RWPE1 (cell line): ENCODE measurements at regions not wholly inside any gene's neighbourhood (a gene's known extent, or its start where the extent isn't known, plus 50 kb on each side); places are given as distances from the start of the nearest gene placed in this dataset.
"Not testable (repeated sequence)": the region's sequence is repeated elsewhere in the genome, so short reads cannot be mapped to it uniquely, and the experiment has no call there.

Source experiments
- CTCF ChIA-PET: fragments of 350-600 bp; sonication (Branson Sonifier 250); formaldehyde crosslinking; extraction: SDS; loops from one replicate; lab custom pipeline; 2021; lab: Yijun Ruan, JAX
- POLR2A ChIA-PET: fragments of 400-600 bp; formaldehyde crosslinking; extraction: SDS; loops from one replicate; lab custom pipeline; 2020; ENCODE audit warnings: antibody characterized with exemption; ENCODE audit not compliant: low non-redundant PET; lab: Yijun Ruan, JAX
- DNase-seq: peaks from one replicate; pipeline ENCODE4 v3.0.0; 2012; ENCODE audit warnings: low spot score
- H3K27ac ChIP-seq: fragments of 450-650 bp; 2 replicates; pipeline ENCODE4 v1.5.1; 2017
- TF ChIP-seq, protein P1 (sequence below): fragments of 450-650 bp; conservative IDR thresholded peaks from 2 replicates; pipeline ENCODE4 v1.5.1; 2017; ENCODE audit warnings: low read depth, mild to moderate bottlenecking

DNA sequence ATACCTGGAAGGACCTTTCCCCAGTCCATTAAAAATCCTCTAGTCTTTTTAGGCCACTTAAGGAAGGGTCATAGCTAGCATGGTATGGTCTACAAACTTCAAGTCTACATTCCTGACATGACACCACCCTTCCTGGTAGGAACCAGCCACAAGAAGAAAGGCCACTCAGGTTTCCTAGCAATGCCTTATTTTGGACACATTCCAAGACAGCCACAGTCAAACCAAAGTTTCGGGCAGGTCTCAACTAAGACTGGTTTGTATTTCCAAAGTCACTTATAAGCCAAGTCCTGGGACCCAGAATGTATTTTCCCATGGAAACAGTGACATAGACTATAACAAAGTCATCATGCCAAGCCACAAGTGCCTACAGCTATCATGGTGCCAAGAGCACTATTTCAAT is 50.6 kb upstream of the SLC44A3 start:
- ChIA-PET POLR2A (no interaction called here), CTCF (no interaction called here)
- DNase-seq, result no peak
- TF ChIP-seq, protein P1, sequence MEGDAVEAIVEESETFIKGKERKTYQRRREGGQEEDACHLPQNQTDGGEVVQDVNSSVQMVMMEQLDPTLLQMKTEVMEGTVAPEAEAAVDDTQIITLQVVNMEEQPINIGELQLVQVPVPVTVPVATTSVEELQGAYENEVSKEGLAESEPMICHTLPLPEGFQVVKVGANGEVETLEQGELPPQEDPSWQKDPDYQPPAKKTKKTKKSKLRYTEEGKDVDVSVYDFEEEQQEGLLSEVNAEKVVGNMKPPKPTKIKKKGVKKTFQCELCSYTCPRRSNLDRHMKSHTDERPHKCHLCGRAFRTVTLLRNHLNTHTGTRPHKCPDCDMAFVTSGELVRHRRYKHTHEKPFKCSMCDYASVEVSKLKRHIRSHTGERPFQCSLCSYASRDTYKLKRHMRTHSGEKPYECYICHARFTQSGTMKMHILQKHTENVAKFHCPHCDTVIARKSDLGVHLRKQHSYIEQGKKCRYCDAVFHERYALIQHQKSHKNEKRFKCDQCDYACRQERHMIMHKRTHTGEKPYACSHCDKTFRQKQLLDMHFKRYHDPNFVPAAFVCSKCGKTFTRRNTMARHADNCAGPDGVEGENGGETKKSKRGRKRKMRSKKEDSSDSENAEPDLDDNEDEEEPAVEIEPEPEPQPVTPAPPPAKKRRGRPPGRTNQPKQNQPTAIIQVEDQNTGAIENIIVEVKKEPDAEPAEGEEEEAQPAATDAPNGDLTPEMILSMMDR, result no peak
- H3K27ac ChIP-seq, result no peak overlapping the region

DNA sequence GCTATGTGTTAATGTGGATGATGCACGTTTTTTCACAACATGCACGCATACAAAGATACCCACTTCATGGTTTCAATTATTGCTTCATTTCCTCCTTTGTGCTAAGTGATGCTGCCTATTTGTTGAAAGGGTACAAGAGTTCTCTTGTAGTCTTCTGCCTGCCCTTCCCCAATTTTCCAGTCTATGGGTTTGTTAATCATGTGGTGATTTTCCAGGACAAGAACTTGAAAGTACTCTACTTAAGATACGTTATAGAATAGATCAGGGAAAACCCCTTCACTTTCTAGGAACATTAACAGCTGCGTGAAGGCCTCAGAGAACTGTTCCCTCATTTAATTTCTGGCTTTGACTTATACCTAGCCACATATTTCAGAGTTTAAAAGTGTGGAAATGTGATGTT is 52.1 kb upstream of the SLC44A3 start:
- TF ChIP-seq, protein P1, result no peak
- POLR2A ChIA-PET, result no interaction called here
- no peak for DNase-seq
- H3K27ac ChIP-seq, result no peak overlapping the region
- CTCF ChIA-PET, result no interaction called here

DNA sequence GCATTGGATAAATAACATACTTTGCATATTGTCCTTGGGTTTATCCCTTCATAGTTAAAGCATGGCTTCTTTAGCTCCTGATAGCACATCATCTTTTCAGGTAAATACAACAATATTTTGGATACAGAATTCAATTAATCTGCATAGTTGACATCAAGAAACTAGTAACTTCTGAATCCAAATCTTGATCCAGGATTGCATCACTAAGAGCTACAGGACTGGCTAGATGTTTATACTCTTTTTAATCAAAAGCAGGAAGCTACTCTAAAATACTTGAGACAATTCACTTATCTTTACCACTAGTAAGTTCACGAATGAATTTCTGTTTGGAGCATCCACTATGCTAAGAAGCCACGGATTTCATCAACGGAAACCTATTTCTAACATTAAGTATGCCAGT is 54.2 kb upstream of the SLC44A3 start:
- TF ChIP-seq, protein P1, result no peak
- CTCF ChIA-PET, result interaction anchor here (0.6 kb wide), 1 partner anchor 88 kb away, joined by 3 read pairs; no protein-coding TSS in a partner anchor
- no peak overlapping the region for H3K27ac ChIP-seq
- no peak for DNase-seq
- POLR2A ChIA-PET, result interaction anchor here (0.5 kb wide), 1 partner anchor 235 kb away, joined by 3 read pairs; no protein-coding TSS in a partner anchor

DNA sequence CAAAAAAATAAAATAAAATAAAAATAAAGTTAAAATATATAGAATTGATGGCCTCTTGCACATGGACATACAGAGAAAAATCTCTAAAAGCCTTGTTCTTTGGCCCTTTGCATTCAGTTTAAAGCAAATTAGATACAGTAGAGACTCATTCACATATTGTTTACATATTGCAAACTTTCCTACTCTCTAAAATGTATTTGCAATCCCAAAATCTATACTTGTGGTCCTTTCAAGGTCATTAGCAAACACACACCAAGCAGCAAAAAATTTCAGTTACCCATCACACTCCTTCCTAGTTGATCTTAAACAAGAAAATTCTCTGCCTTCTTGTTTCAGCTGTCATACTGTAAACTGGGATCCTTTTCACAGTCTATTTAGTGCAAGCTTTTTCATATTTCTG is 61.0 kb upstream of the SLC44A3 start:
- no peak for DNase-seq
- TF ChIP-seq, protein P1, result no peak
- ChIA-PET CTCF (no interaction called here), POLR2A (no interaction called here)
- no peak overlapping the region for H3K27ac ChIP-seq

DNA sequence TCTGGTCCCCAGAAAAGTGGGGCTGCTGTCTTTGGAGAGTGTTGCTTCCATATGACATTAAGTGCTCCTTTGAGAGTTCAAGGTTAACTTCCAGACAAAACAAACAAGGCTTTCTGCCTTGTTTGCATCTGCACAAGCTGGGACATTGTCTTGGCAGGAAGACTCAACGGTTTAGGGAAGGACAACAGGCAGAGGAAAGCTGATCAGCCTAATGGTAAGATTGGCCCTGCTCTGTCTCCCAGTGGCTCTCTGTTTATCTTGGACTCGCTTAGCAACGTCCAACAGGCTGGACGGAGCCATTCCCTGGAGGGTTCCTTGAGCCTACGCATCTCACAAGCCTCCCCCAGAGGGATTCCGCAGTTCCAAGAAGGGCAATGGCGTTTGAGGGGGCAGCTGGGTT is 62.2 kb upstream of the SLC44A3 start:
- CTCF ChIA-PET, result no interaction called here
- POLR2A ChIA-PET, result no interaction called here
- DNase-seq, result no peak
- TF ChIP-seq, protein P1, result no peak
- H3K27ac ChIP-seq, result no peak overlapping the region

DNA sequence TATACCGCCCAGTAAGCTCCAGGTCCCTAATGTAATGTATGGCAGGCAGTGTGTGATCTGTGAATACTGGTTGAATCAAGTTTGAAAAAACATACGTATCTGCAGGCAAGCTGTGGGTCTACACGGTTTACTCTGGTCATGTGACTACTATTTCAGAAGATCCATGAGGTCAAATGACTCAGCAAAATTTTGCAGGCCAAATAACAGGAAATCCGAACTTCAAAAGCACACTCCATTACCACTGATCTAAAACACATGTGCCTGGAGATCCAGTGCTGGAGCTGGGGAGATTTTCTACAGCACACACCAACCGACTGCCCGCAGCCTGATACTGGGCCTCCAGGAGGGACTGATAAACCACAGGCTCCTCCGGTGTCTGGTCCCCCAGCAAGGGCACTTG is 64.5 kb upstream of the SLC44A3 start:
- ChIA-PET POLR2A (no interaction called here), CTCF (no interaction called here)
- DNase-seq, result no peak
- no peak overlapping the region for H3K27ac ChIP-seq
- TF ChIP-seq, protein P1, result no peak

DNA sequence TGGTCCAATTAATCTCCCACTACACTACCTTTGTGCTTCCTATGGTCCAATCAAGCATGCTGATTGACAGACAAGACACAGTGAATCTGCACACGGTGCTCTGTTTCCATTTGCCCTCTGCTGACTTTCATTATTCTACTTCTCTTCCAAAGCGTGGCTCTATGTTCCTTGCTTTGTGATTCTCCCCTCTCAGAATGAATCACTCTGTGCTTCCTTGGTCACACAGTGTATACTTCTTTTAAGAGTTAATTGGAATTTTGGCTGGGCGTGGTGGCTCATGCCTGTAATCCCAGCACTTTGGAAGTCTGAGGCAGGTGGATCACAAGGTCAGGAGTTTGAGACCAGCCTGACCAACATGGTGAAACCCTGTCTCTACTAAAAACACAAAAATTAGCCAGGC is 65.1 kb upstream of the SLC44A3 start:
- H3K27ac ChIP-seq, CTCF ChIA-PET, POLR2A ChIA-PET, DNase-seq: not testable (repeated sequence)
